ENCODE measurements at regions not wholly inside any gene's neighbourhood (a gene's known extent, or its start where the extent isn't known, plus 50 kb on each side); places are given as distances from the start of the nearest gene placed in this dataset.

DNA sequence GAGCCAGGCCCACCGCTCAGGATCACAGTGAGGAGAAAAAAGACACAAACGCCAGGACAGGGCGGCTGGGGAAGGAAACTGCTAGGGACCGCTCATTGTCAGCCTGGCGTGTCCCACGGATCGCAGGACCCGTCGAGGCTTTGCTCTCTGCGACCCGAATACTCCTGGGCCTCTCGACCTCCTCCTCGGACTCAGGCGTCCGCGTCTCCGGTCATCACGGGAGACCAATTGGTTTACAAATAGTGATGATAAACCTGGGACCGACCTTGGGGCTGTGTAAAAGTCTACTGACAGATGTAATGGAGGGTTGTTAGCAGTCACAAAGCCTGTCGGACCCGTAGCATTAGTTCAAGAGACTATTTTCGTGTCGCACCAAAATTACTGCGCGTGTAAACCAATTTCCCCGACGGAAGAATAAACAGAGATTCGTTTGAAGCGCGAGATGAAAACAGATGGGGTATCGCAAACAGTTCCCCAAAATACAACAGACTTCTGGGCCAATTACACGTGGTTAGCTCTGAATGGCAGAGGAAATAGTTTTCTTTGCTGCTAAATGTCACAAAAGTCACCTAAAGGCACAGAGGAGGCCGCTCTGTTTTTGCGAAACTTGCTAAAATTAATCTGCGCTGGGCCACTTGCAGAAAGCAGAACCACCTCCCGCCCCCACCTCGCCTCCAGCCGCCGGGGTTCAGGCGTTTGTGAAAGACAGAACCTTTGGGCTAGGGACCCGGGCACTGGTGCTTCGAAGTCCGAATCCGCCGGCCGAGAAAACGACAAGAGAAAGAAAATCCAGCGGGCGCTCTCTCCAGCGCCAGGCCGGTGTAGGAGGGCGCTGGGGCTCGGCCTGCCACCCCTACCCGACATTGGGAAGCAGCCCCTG, 67.6 kb downstream of the FOXD1 start:
- TF ChIP-seq, protein P1, sequence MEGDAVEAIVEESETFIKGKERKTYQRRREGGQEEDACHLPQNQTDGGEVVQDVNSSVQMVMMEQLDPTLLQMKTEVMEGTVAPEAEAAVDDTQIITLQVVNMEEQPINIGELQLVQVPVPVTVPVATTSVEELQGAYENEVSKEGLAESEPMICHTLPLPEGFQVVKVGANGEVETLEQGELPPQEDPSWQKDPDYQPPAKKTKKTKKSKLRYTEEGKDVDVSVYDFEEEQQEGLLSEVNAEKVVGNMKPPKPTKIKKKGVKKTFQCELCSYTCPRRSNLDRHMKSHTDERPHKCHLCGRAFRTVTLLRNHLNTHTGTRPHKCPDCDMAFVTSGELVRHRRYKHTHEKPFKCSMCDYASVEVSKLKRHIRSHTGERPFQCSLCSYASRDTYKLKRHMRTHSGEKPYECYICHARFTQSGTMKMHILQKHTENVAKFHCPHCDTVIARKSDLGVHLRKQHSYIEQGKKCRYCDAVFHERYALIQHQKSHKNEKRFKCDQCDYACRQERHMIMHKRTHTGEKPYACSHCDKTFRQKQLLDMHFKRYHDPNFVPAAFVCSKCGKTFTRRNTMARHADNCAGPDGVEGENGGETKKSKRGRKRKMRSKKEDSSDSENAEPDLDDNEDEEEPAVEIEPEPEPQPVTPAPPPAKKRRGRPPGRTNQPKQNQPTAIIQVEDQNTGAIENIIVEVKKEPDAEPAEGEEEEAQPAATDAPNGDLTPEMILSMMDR (IDR thresholded peaks at IDR 0.05), result no peak
- no peak for ATAC-seq (ENCODE audit: low FRiP score)
- DNase-seq (ENCODE audit: low spot score), result no peak

DNA sequence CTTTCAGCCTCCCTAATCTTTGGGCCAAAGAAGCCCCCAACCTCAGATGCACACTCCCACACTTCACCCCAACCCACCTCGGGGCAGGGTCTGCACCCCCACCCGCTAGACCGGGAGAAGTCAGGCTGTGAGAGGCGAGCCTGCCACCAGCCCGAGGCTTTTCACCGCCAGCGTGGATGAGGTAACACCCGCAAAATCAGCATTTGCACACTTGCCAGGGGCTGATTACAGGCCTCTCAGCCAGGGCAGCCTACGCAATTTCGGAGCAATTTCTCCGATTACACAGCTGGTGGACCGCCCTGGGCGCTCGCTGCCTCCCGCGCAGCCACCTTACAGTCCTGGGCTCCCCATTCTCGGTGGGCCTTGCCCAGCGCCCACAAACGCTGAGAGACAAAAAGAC, 68.5 kb downstream of the FOXD1 start:
- no peak for ATAC-seq (ENCODE audit: low FRiP score)
- DNase-seq (ENCODE audit: low spot score), result no peak
- TF ChIP-seq, protein P1 (IDR thresholded peaks at IDR 0.05), result no peak

DNA sequence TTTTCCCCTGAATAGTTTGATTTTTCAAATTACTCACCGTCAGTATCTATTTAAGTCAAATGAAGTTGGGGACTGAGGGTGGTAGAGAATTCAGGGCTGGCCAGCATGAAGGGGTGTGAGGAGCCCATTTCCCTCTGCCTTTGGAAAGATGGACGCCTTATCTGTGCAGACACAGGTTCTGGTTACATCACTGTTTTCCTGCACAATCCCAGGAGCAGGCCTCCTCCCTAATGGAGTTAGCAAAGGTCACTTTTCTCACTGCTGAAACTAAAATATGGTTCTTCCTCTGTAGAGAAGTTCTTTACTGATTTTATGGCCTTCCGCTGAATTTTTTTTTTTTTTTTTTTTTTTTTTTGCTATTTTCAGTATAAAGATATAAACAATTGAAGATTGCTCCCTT, 69.1 kb downstream of the FOXD1 start:
- ATAC-seq (ENCODE audit: low FRiP score) (no peak), DNase-seq (ENCODE audit: low spot score) (no peak)
- TF ChIP-seq, protein P1 (IDR thresholded peaks at IDR 0.05), result no peak

DNA sequence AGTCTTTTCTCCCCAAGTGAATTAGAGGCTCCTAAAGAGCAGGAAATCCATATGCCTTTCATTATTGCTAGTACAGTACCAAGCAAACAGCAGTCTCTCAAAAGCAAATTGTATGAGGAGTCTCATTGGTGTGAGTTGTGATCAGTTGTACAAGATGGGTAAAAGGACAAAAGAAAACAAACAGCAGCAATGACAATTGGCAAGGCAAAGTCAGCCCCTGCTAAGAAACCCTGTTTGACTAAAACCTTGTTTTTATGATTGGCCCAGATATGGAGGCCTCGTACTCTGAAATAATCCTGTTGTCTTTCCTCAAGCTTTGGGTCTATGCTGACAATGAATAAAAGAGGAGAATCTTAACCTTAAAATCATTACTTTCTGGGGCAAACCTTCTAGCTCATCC, 69.8 kb downstream of the FOXD1 start:
- no peak for DNase-seq (ENCODE audit: low spot score)
- no peak for ATAC-seq (ENCODE audit: low FRiP score)
- TF ChIP-seq, protein P1 (IDR thresholded peaks at IDR 0.05), result no peak

DNA sequence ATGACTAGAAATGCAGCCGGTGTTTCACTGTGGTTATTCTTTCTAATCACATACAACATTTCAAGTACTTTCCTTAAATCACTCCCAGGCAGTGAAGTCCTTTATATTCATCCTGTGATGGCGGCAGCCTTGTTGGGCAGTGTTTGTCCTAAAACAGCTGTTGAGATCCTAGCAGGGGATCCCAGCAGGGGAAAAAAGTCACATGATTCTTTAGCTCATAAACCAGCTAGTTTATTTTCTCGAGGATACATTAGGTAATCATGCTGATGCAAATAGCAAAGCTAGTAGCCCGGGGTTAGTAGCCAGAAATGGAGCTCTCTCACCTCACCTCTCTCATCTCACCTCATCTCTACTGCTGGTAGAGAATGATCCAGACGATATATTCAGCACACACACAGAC, 70.5 kb downstream of the FOXD1 start:
- TF ChIP-seq, protein P1 (IDR thresholded peaks at IDR 0.05), result no peak
- ATAC-seq (ENCODE audit: low FRiP score), result no peak
- DNase-seq (ENCODE audit: low spot score), result no peak

DNA sequence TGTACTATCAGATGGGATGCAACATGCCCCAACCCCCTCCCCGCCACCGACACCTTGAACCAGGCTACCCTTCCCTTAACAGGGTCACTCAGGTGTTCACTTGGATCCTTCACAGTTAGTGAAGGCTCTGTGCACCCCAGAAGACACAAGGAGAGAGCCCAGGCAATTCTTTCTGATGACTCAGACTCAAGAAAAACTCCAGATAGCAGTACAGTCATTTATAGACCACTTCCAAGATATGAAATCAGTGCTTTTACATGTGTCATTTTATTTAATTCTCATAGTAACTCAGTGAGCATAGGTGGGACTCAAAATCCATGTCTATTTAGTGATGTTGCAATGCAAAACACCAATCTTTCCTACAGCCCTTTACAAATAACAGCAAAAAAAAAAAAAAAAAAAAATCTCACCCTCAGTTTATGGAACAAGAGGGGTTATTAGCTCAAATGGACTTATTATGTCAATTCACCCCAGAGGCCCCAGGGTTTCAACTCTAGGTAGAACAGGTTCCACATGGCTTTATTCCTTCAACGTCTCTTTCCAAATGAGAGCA, 71.9 kb downstream of the FOXD1 start:
- DNase-seq (ENCODE audit: low spot score), result no peak
- TF ChIP-seq, protein P1 (IDR thresholded peaks at IDR 0.05), result no peak
- no peak for ATAC-seq (ENCODE audit: low FRiP score)

DNA sequence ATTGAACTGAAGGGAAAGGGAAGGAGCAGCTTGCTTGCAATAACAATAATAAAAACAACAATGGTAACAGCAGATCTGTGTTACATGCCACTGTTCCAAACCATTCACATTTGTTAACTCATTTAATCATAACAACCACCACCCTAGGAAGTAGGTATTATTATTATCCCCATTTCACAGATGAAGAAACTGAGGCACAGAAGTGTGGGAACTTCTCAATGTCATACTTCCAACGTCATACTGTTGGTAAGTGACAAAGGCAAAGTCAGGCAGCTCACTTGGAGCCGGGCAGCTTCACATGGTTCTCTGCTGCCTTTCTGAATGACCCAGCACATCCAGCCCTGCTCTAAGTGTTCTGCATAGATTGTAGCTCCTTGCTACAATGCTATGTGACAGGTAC, 72.6 kb downstream of the FOXD1 start:
- TF ChIP-seq, protein P1 (IDR thresholded peaks at IDR 0.05), result no peak
- no peak for DNase-seq (ENCODE audit: low spot score)
- no peak for ATAC-seq (ENCODE audit: low FRiP score)

Measured in omental fat pad (tissue), 3 donors.